ENCODE measurements at regions not wholly inside any gene's neighbourhood (a gene's known extent, or its start where the extent isn't known, plus 50 kb on each side); places are given as distances from the start of the nearest gene placed in this dataset.

GRCh38 chr5:113965225-113965624, 396.6 kb upstream of the KCNN2 start:
- TF ChIP-seq POLR2A (IDR thresholded peaks at IDR 0.05) (no peak), CTCF (IDR thresholded peaks at IDR 0.05 in 4 of 5, conservative IDR thresholded peaks at IDR 0.05 in 1 of 5) (no peak)
